K562 (cell line): ENCODE measurements at regions not wholly inside any gene's neighbourhood (a gene's known extent, or its start where the extent isn't known, plus 50 kb on each side); places are given as distances from the start of the nearest gene placed in this dataset.

Source experiments
- ATAC-seq: fragments of 200-7000 bp; cut with Tn5 transposase; 3 replicates; pipeline ENCODE4 v1.9.1; 2020; ENCODE audit warnings: moderate library complexity
- BruUV-seq: library from RNA; stranded (reverse); fragments of 400-500 nt; replicated peaks from 2 replicates; lab custom pipeline; 2021; lab: Mats Ljungman, UMichigan
- CTCF ChIA-PET: fragments of 300-600 bp; formaldehyde crosslinking; extraction: SDS; loops from one replicate; lab custom pipeline; 2021; ENCODE audit warnings: low intra/inter-chr PET ratio; lab: Yijun Ruan, JAX
- POLR2A ChIA-PET: fragments of 300-600, 350-650 bp; sonication (Branson Sonifier 250); formaldehyde crosslinking; extraction: SDS; loops from one replicate; lab custom pipeline; 2021; ENCODE audit warnings: antibody characterized with exemption, inconsistent platforms; lab: Yijun Ruan, JAX
- DNase-seq, 4 experiments: peaks; one replicate each; pipeline versions ENCODE4 v3.0.0 to v3.0.0-alpha.2; 2011 to 2018; ENCODE audit warnings: low spot score in 3 of 4, mixed read lengths in 3 of 4; ENCODE audit errors: extremely low read depth in 1 of 4
- FAIRE-seq: peaks from 2 replicates; lab custom pipeline; 2011; peaks lifted over from hg19 to GRCh38; lab: Jason Lieb, UNC
- H2AFZ ChIP-seq: 2 replicates; pipeline ENCODE4 v1.6.0; 2011; ENCODE audit warnings: low read depth, low read length, control low read depth, inconsistent platforms
- H3K27ac ChIP-seq: fragments of 200-600 bp; 3 replicates; pipeline ENCODE4 v1.8.0; 2011; ENCODE audit warnings: low read depth, mild to moderate bottlenecking, control low read depth, inconsistent platforms, low read length, moderate library complexity, mixed read lengths; ENCODE audit errors: extremely low read depth
- H3K27me3 ChIP-seq, 2 experiments: fragments of 300-600 bp in 1 of 2; 2 replicates in 1 of 2; 3 replicates in 1 of 2; pipeline versions ENCODE4 v1.6.0 to v1.8.0; 2011; ENCODE audit warnings: inconsistent platforms in 2 of 2, low read length in 2 of 2, mild to moderate bottlenecking in 1 of 2, mixed read lengths in 1 of 2, moderate library complexity in 1 of 2; ENCODE audit not compliant: control insufficient read depth in 2 of 2, insufficient read depth in 2 of 2
- H3K36me3 ChIP-seq: fragments of 300-600 bp; 3 replicates; pipeline ENCODE4 v1.8.0; 2011; ENCODE audit warnings: mild to moderate bottlenecking, low read length, inconsistent platforms; ENCODE audit not compliant: control insufficient read depth, insufficient read depth
- H3K4me1 ChIP-seq, 2 experiments: fragments of 200-600 bp in 1 of 2; replicated peaks in 1 of 2; 2 replicates in 1 of 2; 3 replicates in 1 of 2; pipeline versions ENCODE4 v1.5.1 to v1.8.0; 2011; ENCODE audit warnings: inconsistent platforms in 2 of 2, low read length in 2 of 2, mild to moderate bottlenecking in 1 of 2, mixed read lengths in 1 of 2, moderate library complexity in 1 of 2; ENCODE audit not compliant: control insufficient read depth in 2 of 2, insufficient read depth in 2 of 2
- H3K4me2 ChIP-seq: 2 replicates; pipeline ENCODE4 v1.6.1; 2011; ENCODE audit warnings: low read length, control low read depth, inconsistent platforms, mixed read lengths; ENCODE audit not compliant: insufficient read depth
- H3K4me3 ChIP-seq: fragments of 200-600 bp; sonication (generic), shearing (Covaris generic); 2 replicates; pipeline ENCODE4 v1.5.1; 2016; ENCODE audit warnings: control low read depth, inconsistent platforms
- H3K79me2 ChIP-seq: fragments of 200-600 bp; 3 replicates; pipeline ENCODE4 v1.8.0; 2011; ENCODE audit warnings: low read length, inconsistent platforms; ENCODE audit not compliant: control insufficient read depth, insufficient read depth
- H3K9ac ChIP-seq, 2 experiments: 2 replicates each; pipeline versions ENCODE4 v1.6.0 to v1.6.1; 2011; ENCODE audit warnings: low read depth in 2 of 2, low read length in 2 of 2, control low read depth in 1 of 2, inconsistent platforms in 1 of 2, mild to moderate bottlenecking in 1 of 2, mixed read lengths in 1 of 2; ENCODE audit not compliant: insufficient read depth in 1 of 2
- H3K9me1 ChIP-seq: one replicate; pipeline ENCODE4 v1.6.0; 2011; ENCODE audit warnings: inconsistent platforms, mild to moderate bottlenecking, low read length, moderate library complexity; ENCODE audit not compliant: control insufficient read depth, insufficient read depth
- H3K9me3 ChIP-seq: replicated peaks from 2 replicates; pipeline ENCODE4 v1.5.1; 2011; ENCODE audit warnings: low read depth, low read length, inconsistent platforms; ENCODE audit not compliant: control insufficient read depth, insufficient read depth
- H4K20me1 ChIP-seq: replicated peaks from 2 replicates; pipeline ENCODE4 v1.6.1; 2011; ENCODE audit warnings: low read length, inconsistent platforms, mixed read lengths; ENCODE audit not compliant: control insufficient read depth, insufficient read depth
- CAMTA2 ChIP-seq: fragments of 250-450 bp; sonication (Bioruptor Pico); conservative IDR thresholded peaks from 2 replicates; pipeline ENCODE4 v1.5.1; 2022
- E2F4 ChIP-seq: sonication (generic); formaldehyde crosslinking; IDR thresholded peaks from 2 replicates; pipeline ENCODE4 v1.8.0; 2022; ENCODE audit warnings: mild to moderate bottlenecking, low read depth, missing genetic modification reagents
- ELK1 ChIP-seq: sonication (generic); formaldehyde crosslinking; IDR thresholded peaks from 2 replicates; pipeline ENCODE4 v1.8.1; 2022; ENCODE audit warnings: missing genetic modification reagents
- ETS1 ChIP-seq: conservative IDR thresholded peaks from 2 replicates; pipeline ENCODE4 v1.6.1; 2011; ENCODE audit warnings: low read depth, mild to moderate bottlenecking, low read length; ENCODE audit not compliant: control insufficient read depth
- NFYB ChIP-seq: IDR thresholded peaks from 2 replicates; pipeline ENCODE4 v1.6.1; 2011; ENCODE audit warnings: mild to moderate bottlenecking, moderate library complexity; ENCODE audit not compliant: insufficient read length; ENCODE audit errors: extremely low read depth
- RBFOX2 ChIP-seq: fragments of 200-400 bp; formaldehyde crosslinking; IDR thresholded peaks from 2 replicates; pipeline ENCODE4 v1.6.1; 2017; ENCODE audit warnings: low read depth, mild to moderate bottlenecking, low read length, moderate library complexity
- RHOXF2B ChIP-seq: fragments of 250-450 bp; sonication (Bioruptor Pico); conservative IDR thresholded peaks from 2 replicates; pipeline ENCODE4 v1.5.1; 2021
- TCF7L2 ChIP-seq: fragments of 150-350 bp; IDR thresholded peaks from 2 replicates; pipeline ENCODE4 v1.6.1; 2016; ENCODE audit warnings: low read depth, mild to moderate bottlenecking, low read length, moderate library complexity
- TFE3 ChIP-seq: fragments of 450-650 bp; formaldehyde crosslinking; IDR thresholded peaks from 2 replicates; pipeline ENCODE4 v1.4.0; 2020; ENCODE audit warnings: mild to moderate bottlenecking, mixed read lengths
- ZBTB11 ChIP-seq, 3 experiments: fragments of 200-800 bp in 1 of 3; fragments of 250-450 bp in 1 of 3; fragments of 450-650 bp in 1 of 3; sonication (Bioruptor Pico) in 1 of 3; sonication (Bioruptor generic) in 1 of 3; formaldehyde crosslinking in 1 of 3; IDR thresholded peaks; 2 replicates each; pipeline versions ENCODE4 v1.6.1 to v1.8.0; 2016 to 2022; ENCODE audit warnings: mild to moderate bottlenecking in 2 of 3, missing genetic modification characterization in 2 of 3, missing compliant biosample characterization in 1 of 3, moderate library complexity in 1 of 3
- ZNF316 ChIP-seq: fragments of 450-650 bp; IDR thresholded peaks from 2 replicates; pipeline ENCODE4 v1.6.1; 2016
- ZNF583 ChIP-seq: fragments of 250-450 bp; sonication (Bioruptor Pico); IDR thresholded peaks from 2 replicates; pipeline ENCODE4 v1.4.0; 2020
- WGBS: fragments of 100-300 bp; shearing (Covaris generic); methylation state at CpG from one replicate; pipeline ENCODE4 v1.1.6; 2016; ENCODE audit warnings: low coverage, mixed read lengths; ENCODE audit not compliant: insufficient coverage; ENCODE audit errors: missing lambda C conversion rate; 5-methylcytosine and 5-hydroxymethylcytosine counted together
- in situ Hi-C: fragments of 300-500 bp; cut with MboI; formaldehyde crosslinking; loops from 4 replicates; pipeline ENCODE4 v1.15.0; 2018; ENCODE audit warnings: inconsistent platforms, mixed read lengths
- intact Hi-C: fragments of 100-400 bp; cut with micrococcal nuclease; formaldehyde crosslinking; loops from 2 replicates; pipeline ENCODE4 v1.14.2; 2022

GRCh38 chr7:25862261-25863004 is 289.6 kb upstream of the NFE2L3 start:
- peak overlapping the region; percentile 41 for H3K4me3 ChIP-seq
- FAIRE-seq (peak; percentile 100), ATAC-seq (peak; percentile 94), DNase-seq (peak; percentile 96 to 100 (median 97))
- WGBS = under 1% methylated on average over 37 of the region's 45 CpGs
- ChIA-PET CTCF (no interaction called here), POLR2A (interaction anchor here (0.7 to 1.4 kb wide), 9 partner anchors 11 to 1133 kb away, joined by 3 to 4 read pairs (median 3); no protein-coding TSS in a partner anchor)
- no peaks in the 10 kb centered on the region for H4K20me1 ChIP-seq
- H3K9me1 ChIP-seq = no peaks in the 10 kb centered on the region
- H3K9ac ChIP-seq = peak overlapping the region in 1 of 2 experiments; percentile 79; a peak in 2 of 4 replicates
- peak overlapping the region; percentile 76 for H3K4me2 ChIP-seq
- H3K9me3 ChIP-seq = no peaks in the 10 kb centered on the region
- H3K27ac ChIP-seq = peak overlapping the region; percentile 71; the same call in 2 of the 3 replicates
- H3K79me2 ChIP-seq = no peaks in the 10 kb centered on the region
- peaks cover 0 to 20% of the 10 kb centered on the region in 2 experiments; a peak in 3 of 5 replicates for H3K4me1 ChIP-seq
- in situ Hi-C loops = no loop called here
- no TSS peak for BruUV-seq
- H2AFZ ChIP-seq = peak overlapping the region; percentile 81
- no peaks in the 10 kb centered on the region for H3K27me3 ChIP-seq
- no peaks in the 10 kb centered on the region for H3K36me3 ChIP-seq
- intact Hi-C loops = loop anchor here (1.0 kb wide), 1 partner anchor 339 kb away; the partner anchor contains the start of gene CBX3
- TF ChIP-seq RHOXF2B (CRISPR knock-in tag) (no peak), CAMTA2 (CRISPR knock-in tag) (no peak), ZBTB11 (CRISPR knock-in tag; IDR thresholded peaks at IDR 0.05) (peak in 1 of 3 experiments; percentile 69; a peak in 2 of 6 replicates), ELK1 (CRISPR knock-in tag) (no peak), ETS1 (no peak), TCF7L2 (no peak), TFE3 (CRISPR knock-in tag) (no peak), ZNF583 (CRISPR knock-in tag) (no peak), RBFOX2 (peak; percentile 76), NFYB (peak; percentile 79), ZNF316 (no peak), E2F4 (CRISPR knock-in tag) (no peak)
